DLD1 (cell line): ENCODE measurements at regions not wholly inside any gene's neighbourhood (a gene's known extent, or its start where the extent isn't known, plus 50 kb on each side); places are given as distances from the start of the nearest gene placed in this dataset.

Source experiments
- in situ Hi-C: cut with HindIII; loops from 2 replicates; pipeline ENCODE4 v1.10.0; 2017; ENCODE audit warnings: low sequenced_read_pairs

GRCh38 chr5:172588380-172588779, 52.7 kb upstream of the NEURL1B start:
- in situ Hi-C loops = no loop called here

- in situ Hi-C loops = no loop called here
Observed at GRCh38 chr5:172587061-172587405, 54.0 kb upstream of the NEURL1B start.

- in situ Hi-C loops = no loop called here
Observed at GRCh38 chr5:172586125-172587060, 54.7 kb upstream of the NEURL1B start.

GRCh38 chr5:172585114-172585513, 55.9 kb upstream of the NEURL1B start:
- in situ Hi-C loops = no loop called here

- in situ Hi-C loops = no loop called here
Observed at GRCh38 chr5:172584638-172585037, 56.4 kb upstream of the NEURL1B start.

GRCh38 chr5:172583931-172584511, 57.0 kb upstream of the NEURL1B start:
- in situ Hi-C loops = no loop called here

GRCh38 chr5:172582940-172583339, 58.1 kb upstream of the NEURL1B start:
- in situ Hi-C loops = no loop called here

- in situ Hi-C loops = no loop called here
Observed at GRCh38 chr5:172581315-172581714, 59.7 kb upstream of the NEURL1B start.

- in situ Hi-C loops = no loop called here
Observed at GRCh38 chr5:172579403-172579990, 61.6 kb upstream of the NEURL1B start.

- in situ Hi-C loops = no loop called here
Observed at GRCh38 chr5:172577267-172577909, 63.7 kb upstream of the NEURL1B start.

GRCh38 chr5:172575816-172576545, 65.1 kb upstream of the NEURL1B start:
- in situ Hi-C loops = no loop called here

- in situ Hi-C loops = no loop called here
Observed at GRCh38 chr5:172575416-172575815, 65.6 kb upstream of the NEURL1B start.

GRCh38 chr5:172574871-172575223, 66.2 kb upstream of the NEURL1B start:
- in situ Hi-C loops = loop anchor here (5.0 kb wide), 1 partner anchor 67 kb away; the partner anchor contains the start of gene NEURL1B

- in situ Hi-C loops = loop anchor here (5.0 kb wide), 1 partner anchor 68 kb away; the partner anchor contains the start of gene NEURL1B
Observed at GRCh38 chr5:172573986-172574870, 66.8 kb upstream of the NEURL1B start.

- in situ Hi-C loops = loop anchor here (5.0 kb wide), 1 partner anchor 69 kb away; the partner anchor contains the start of gene NEURL1B
Observed at GRCh38 chr5:172573120-172573882, 67.8 kb upstream of the NEURL1B start.

GRCh38 chr5:172572440-172572839, 68.6 kb upstream of the NEURL1B start:
- in situ Hi-C loops = loop anchor here (5.0 kb wide), 1 partner anchor 70 kb away; the partner anchor contains the start of gene NEURL1B

GRCh38 chr5:172571892-172572291, 69.2 kb upstream of the NEURL1B start:
- in situ Hi-C loops = loop anchor here (5.0 kb wide), 1 partner anchor 70 kb away; the partner anchor contains the start of gene NEURL1B

GRCh38 chr5:172571413-172571812, 69.7 kb upstream of the NEURL1B start:
- in situ Hi-C loops = loop anchor here (5.0 kb wide), 1 partner anchor 71 kb away; the partner anchor contains the start of gene NEURL1B
